H9 (cell line): ENCODE measurements at regions not wholly inside any gene's neighbourhood (a gene's known extent, or its start where the extent isn't known, plus 50 kb on each side); places are given as distances from the start of the nearest gene placed in this dataset.

Experiments
- DNase-seq: peaks from one replicate; pipeline ENCODE4 v3.0.0-alpha.2; 2017
- H2AFZ ChIP-seq: one replicate; pipeline ENCODE4 v1.6.1; 2013; ENCODE audit warnings: mild to moderate bottlenecking, low read length, control low read depth, moderate library complexity
- H2AK5ac ChIP-seq: 2 replicates; pipeline ENCODE4 v1.6.1; 2013; ENCODE audit warnings: low read length, control low read depth, mixed read lengths; ENCODE audit not compliant: insufficient read length
- H2BK120ac ChIP-seq: one replicate; pipeline ENCODE4 v1.6.1; 2013; ENCODE audit warnings: low read depth, mild to moderate bottlenecking, low read length, control low read depth, inconsistent platforms; ENCODE audit not compliant: poor library complexity, severe bottlenecking
- H2BK12ac ChIP-seq: 2 replicates; pipeline ENCODE4 v1.6.1; 2013; ENCODE audit warnings: low read length, control low read depth, mixed read lengths, low read depth; ENCODE audit not compliant: insufficient read length
- H2BK15ac ChIP-seq: 2 replicates; pipeline ENCODE4 v1.6.1; 2013; ENCODE audit warnings: low read depth, low read length, control low read depth
- H2BK20ac ChIP-seq: one replicate; pipeline ENCODE4 v1.6.1; 2013; ENCODE audit warnings: low read depth, mild to moderate bottlenecking, low read length, control low read depth, inconsistent platforms; ENCODE audit not compliant: poor library complexity, severe bottlenecking
- H2BK5ac ChIP-seq: 2 replicates; pipeline ENCODE4 v1.6.1; 2013; ENCODE audit warnings: low read length, control low read depth, mixed read lengths; ENCODE audit not compliant: insufficient read length
- H3K14ac ChIP-seq: 2 replicates; pipeline ENCODE4 v1.6.1; 2013; ENCODE audit warnings: low read length, control low read depth; ENCODE audit not compliant: insufficient read depth
- H3K18ac ChIP-seq: 2 replicates; pipeline ENCODE4 v1.6.1; 2013; ENCODE audit warnings: low read depth, mild to moderate bottlenecking, mixed read lengths, low read length, control low read depth; ENCODE audit not compliant: insufficient read length
- H3K23ac ChIP-seq: 2 replicates; pipeline ENCODE4 v1.6.1; 2013; ENCODE audit warnings: low read length, control low read depth, mixed read lengths, low read depth; ENCODE audit not compliant: insufficient read length
- H3K23me2 ChIP-seq: 2 replicates; pipeline ENCODE4 v1.6.1; 2013; ENCODE audit warnings: low read depth, mild to moderate bottlenecking, mixed read lengths, low read length, control low read depth; ENCODE audit not compliant: insufficient read length, poor library complexity, severe bottlenecking
- H3K27ac ChIP-seq: 2 replicates; pipeline ENCODE4 v1.5.1; 2013; ENCODE audit warnings: low read length, control low read depth, mixed read lengths, low read depth; ENCODE audit not compliant: insufficient read length
- H3K27me3 ChIP-seq: 2 replicates; pipeline ENCODE4 v1.6.1; 2013; ENCODE audit warnings: low read length, control low read depth, inconsistent platforms; ENCODE audit not compliant: insufficient read depth
- H3K4ac ChIP-seq: 2 replicates; pipeline ENCODE4 v1.6.1; 2013; ENCODE audit warnings: low read depth, mild to moderate bottlenecking, control low read depth, inconsistent platforms, low read length, moderate library complexity
- H3K4me1 ChIP-seq: 2 replicates; pipeline ENCODE4 v1.6.1; 2013; ENCODE audit warnings: low read length, control low read depth, inconsistent platforms; ENCODE audit not compliant: insufficient read depth
- H3K4me2 ChIP-seq: 2 replicates; pipeline ENCODE4 v1.6.1; 2013; ENCODE audit warnings: low read length, control low read depth, mixed read lengths; ENCODE audit not compliant: insufficient read length, insufficient read depth
- H3K56ac ChIP-seq: 2 replicates; pipeline ENCODE4 v1.6.1; 2013; ENCODE audit warnings: low read depth, mild to moderate bottlenecking, mixed read lengths, low read length, control low read depth; ENCODE audit not compliant: insufficient read length
- H3K79me1 ChIP-seq: 2 replicates; pipeline ENCODE4 v1.6.1; 2013; ENCODE audit warnings: low read depth, mild to moderate bottlenecking, moderate library complexity, low read length, control low read depth, inconsistent platforms; ENCODE audit not compliant: insufficient read depth, poor library complexity, severe bottlenecking
- H3K79me2 ChIP-seq: 2 replicates; pipeline ENCODE4 v1.6.1; 2013; ENCODE audit warnings: low read length, control low read depth, inconsistent platforms; ENCODE audit not compliant: insufficient read depth
- H3K9ac ChIP-seq: 2 replicates; pipeline ENCODE4 v1.6.1; 2013; ENCODE audit warnings: low read length, control low read depth, mixed read lengths; ENCODE audit not compliant: insufficient read length; ENCODE audit errors: extremely low read depth
- H3K9me3 ChIP-seq: one replicate; pipeline ENCODE4 v1.6.1; 2013; ENCODE audit warnings: low read depth, low read length, inconsistent platforms; ENCODE audit not compliant: control insufficient read depth
- H3T11ph ChIP-seq: one replicate; pipeline ENCODE4 v1.6.1; 2013; ENCODE audit warnings: mild to moderate bottlenecking, low read length, control low read depth, inconsistent platforms
- H4K20me1 ChIP-seq: one replicate; pipeline ENCODE4 v1.6.1; 2013; ENCODE audit not compliant: control insufficient read depth, insufficient read length, insufficient read depth
- H4K5ac ChIP-seq: 2 replicates; pipeline ENCODE4 v1.6.1; 2013; ENCODE audit warnings: low read depth, mild to moderate bottlenecking, mixed read lengths, low read length, control low read depth; ENCODE audit not compliant: insufficient read length
- H4K8ac ChIP-seq: replicated peaks from 2 replicates; pipeline ENCODE4 v1.6.1; 2013; ENCODE audit warnings: low read length, control low read depth, mixed read lengths, low read depth; ENCODE audit not compliant: insufficient read length
- H4K91ac ChIP-seq: 2 replicates; pipeline ENCODE4 v1.6.1; 2013; ENCODE audit warnings: low read depth, mild to moderate bottlenecking, moderate library complexity, mixed read lengths, low read length, control low read depth; ENCODE audit not compliant: insufficient read length
- H3K27ac Mint-ChIP-seq, 3 experiments: 2 replicates in 2 of 3; 3 replicates in 1 of 3; pipeline ENCODE4 v1.8.0; 2020 to 2021; ENCODE audit warnings: mixed read lengths in 3 of 3, mild to moderate bottlenecking in 1 of 3, moderate library complexity in 1 of 3
- H3K27me3 Mint-ChIP-seq: 2 replicates; pipeline ENCODE4 v1.8.0; 2021; ENCODE audit warnings: low read depth, mild to moderate bottlenecking, moderate library complexity, mixed read lengths
- H3K36me3 Mint-ChIP-seq, 3 experiments: 2 replicates in 2 of 3; 3 replicates in 1 of 3; pipeline ENCODE4 v1.8.0; 2020 to 2021; ENCODE audit warnings: low read depth in 3 of 3, mixed read lengths in 3 of 3; ENCODE audit not compliant: insufficient read depth in 1 of 3
- H3K4me1 Mint-ChIP-seq, 2 experiments: 2 replicates each; pipeline ENCODE4 v1.8.0; 2020; ENCODE audit warnings: mixed read lengths in 2 of 2
- H3K4me3 Mint-ChIP-seq, 2 experiments: 2 replicates in 1 of 2; 3 replicates in 1 of 2; pipeline ENCODE4 v1.8.0; 2020 to 2021; ENCODE audit warnings: mild to moderate bottlenecking in 2 of 2, mixed read lengths in 2 of 2, moderate library complexity in 1 of 2
- H3K9me3 Mint-ChIP-seq, 2 experiments: 2 replicates in 1 of 2; 3 replicates in 1 of 2; pipeline ENCODE4 v1.8.0; 2020; ENCODE audit warnings: mild to moderate bottlenecking in 2 of 2, mixed read lengths in 2 of 2, moderate library complexity in 1 of 2
- CTCF ChIP-seq: fragments of 200-600 bp; sonication (generic); conservative IDR thresholded peaks from 3 replicates; pipeline ENCODE4 v1.8.0; 2021; ENCODE audit warnings: antibody characterized with exemption, mild to moderate bottlenecking
- WGBS: extraction: QIAGEN DNeasy Blood & Tissue Kit; methylation state at CpG from one replicate; pipeline ENCODE4 v1.1.7; 2013; ENCODE audit warnings: missing lambda C conversion rate, low lambda C conversion rate, mixed read lengths; ENCODE audit not compliant: insufficient read length; ENCODE audit errors: extremely low coverage; 5-methylcytosine and 5-hydroxymethylcytosine counted together

GRCh38 chr5:166257661-166258060 lies 2033.8 kb upstream of the WWC1 start:
- no peak overlapping the region for H2AK5ac ChIP-seq
- no peak overlapping the region for H3K4me3 Mint-ChIP-seq
- H3K27me3 Mint-ChIP-seq = no peaks in the 10 kb centered on the region
- no peak overlapping the region for H3K14ac ChIP-seq
- H2BK120ac ChIP-seq = no peak overlapping the region
- H3T11ph ChIP-seq = no peak overlapping the region
- no peak overlapping the region for H2BK15ac ChIP-seq
- no peak overlapping the region for H4K91ac ChIP-seq
- no peak overlapping the region for H3K4ac ChIP-seq
- no peak overlapping the region for H2AFZ ChIP-seq
- no peak overlapping the region for H3K4me2 ChIP-seq
- H3K27ac Mint-ChIP-seq = no peak overlapping the region
- H2BK5ac ChIP-seq = no peak overlapping the region
- H4K20me1 ChIP-seq = no peaks in the 10 kb centered on the region
- H3K9me3 Mint-ChIP-seq = no peaks in the 10 kb centered on the region; a peak in 1 of 5 replicates
- no peaks in the 10 kb centered on the region for H3K4me1 ChIP-seq
- no peak overlapping the region for H3K56ac ChIP-seq
- no peaks in the 10 kb centered on the region for H3K9me3 ChIP-seq
- no peaks in the 10 kb centered on the region for H3K23me2 ChIP-seq
- no peak overlapping the region for H2BK12ac ChIP-seq
- peaks cover 0 to 2% (median 0%) of the 10 kb centered on the region in 3 experiments; a peak in 1 of 7 replicates for H3K36me3 Mint-ChIP-seq
- H3K79me2 ChIP-seq = no peaks in the 10 kb centered on the region
- H4K8ac ChIP-seq = no peak overlapping the region
- H3K18ac ChIP-seq = no peak overlapping the region
- no peak overlapping the region for H2BK20ac ChIP-seq
- no peak overlapping the region for H3K9ac ChIP-seq
- H3K23ac ChIP-seq = no peak overlapping the region
- no peak for DNase-seq
- H3K27me3 ChIP-seq = no peaks in the 10 kb centered on the region
- WGBS = no CpG with 5 or more reads among the region's 4 CpGs
- H3K27ac ChIP-seq = no peak overlapping the region
- TF ChIP-seq CTCF = no peak
- H3K79me1 ChIP-seq = no peaks in the 10 kb centered on the region
- H3K4me1 Mint-ChIP-seq = no peaks in the 10 kb centered on the region
- no peak overlapping the region for H4K5ac ChIP-seq
